HepG2 (cell line): ENCODE measurements at regions not wholly inside any gene's neighbourhood (a gene's known extent, or its start where the extent isn't known, plus 50 kb on each side); places are given as distances from the start of the nearest gene placed in this dataset.

Source experiments
- ATAC-seq: fragments of 200-7000 bp; cut with Tn5 transposase; 3 replicates; pipeline ENCODE4 v1.9.1; 2020; ENCODE audit warnings: mild to moderate bottlenecking, moderate library complexity
- BruUV-seq: library from RNA; stranded (reverse); fragments of 400-500 nt; replicated peaks from 2 replicates; lab custom pipeline; 2021; lab: Mats Ljungman, UMichigan
- CTCF ChIA-PET: fragments of 300-600 bp; formaldehyde crosslinking; extraction: SDS; loops from one replicate; lab custom pipeline; 2021; ENCODE audit warnings: low total read pairs, inconsistent platforms, low intra/inter-chr PET ratio; lab: Yijun Ruan, JAX
- POLR2A ChIA-PET: fragments of 350-600 bp; sonication (Branson Sonifier 250); formaldehyde crosslinking; loops from one replicate; lab custom pipeline; 2020; ENCODE audit warnings: antibody characterized with exemption, inconsistent platforms; lab: Yijun Ruan, JAX
- DNase-seq: peaks from one replicate; pipeline ENCODE4 v3.0.0-alpha.2; 2015; ENCODE audit warnings: low spot score
- FAIRE-seq: peaks from 3 replicates; lab custom pipeline; 2011; peaks lifted over from hg19 to GRCh38; lab: Jason Lieb, UNC
- H2AFZ ChIP-seq: one replicate; pipeline ENCODE4 v1.6.1; 2011; ENCODE audit warnings: low read length, inconsistent platforms
- H3K27ac ChIP-seq: fragments of 300-600 bp; 3 replicates; pipeline ENCODE4 v1.8.0; 2011; ENCODE audit warnings: mixed run types, mild to moderate bottlenecking, mixed read lengths, low read length, inconsistent platforms; ENCODE audit not compliant: insufficient read depth; ENCODE audit errors: extremely low read length
- H3K27me3 ChIP-seq, 2 experiments: fragments of 200-600 bp in 1 of 2; 2 replicates in 1 of 2; 3 replicates in 1 of 2; pipeline versions ENCODE4 v1.6.0 to v1.8.0; 2011; ENCODE audit warnings: low read length in 2 of 2, mild to moderate bottlenecking in 2 of 2, moderate library complexity in 2 of 2, inconsistent platforms in 1 of 2; ENCODE audit not compliant: insufficient read depth in 2 of 2, control insufficient read depth in 1 of 2
- H3K36me3 ChIP-seq, 2 experiments: fragments of 200-600 bp in 1 of 2; replicated peaks in 1 of 2; 2 replicates in 1 of 2; 3 replicates in 1 of 2; pipeline versions ENCODE4 v1.5.1 to v1.8.0; 2011; ENCODE audit warnings: low read length in 2 of 2, inconsistent platforms in 1 of 2; ENCODE audit not compliant: insufficient read depth in 2 of 2, control insufficient read depth in 1 of 2
- H3K4me1 ChIP-seq: 2 replicates; pipeline ENCODE4 v1.5.1; 2012; ENCODE audit warnings: low read length, inconsistent platforms; ENCODE audit not compliant: insufficient read depth
- H3K4me2 ChIP-seq: 2 replicates; pipeline ENCODE4 v1.6.0; 2011; ENCODE audit warnings: low read depth, low read length, inconsistent platforms
- H3K4me3 ChIP-seq, 3 experiments: fragments of 200-600 bp in 1 of 3; sonication (generic), shearing (Covaris generic) in 1 of 3; replicated peaks in 1 of 3; 2 replicates each; pipeline ENCODE4 v1.5.1; 2011 to 2016; ENCODE audit warnings: low read length in 3 of 3, inconsistent platforms in 2 of 3, low read depth in 2 of 3, mild to moderate bottlenecking in 2 of 3, control low read depth in 1 of 3, mixed read lengths in 1 of 3; ENCODE audit not compliant: insufficient read depth in 1 of 3
- H3K79me2 ChIP-seq: one replicate; pipeline ENCODE4 v1.6.1; 2011; ENCODE audit warnings: low read length, inconsistent platforms; ENCODE audit not compliant: insufficient read depth
- H3K9ac ChIP-seq: 2 replicates; pipeline ENCODE4 v1.6.0; 2011; ENCODE audit warnings: mild to moderate bottlenecking, low read depth, low read length, inconsistent platforms; ENCODE audit not compliant: insufficient read depth
- H3K9me3 ChIP-seq: 2 replicates; pipeline ENCODE4 v1.5.1; 2012; ENCODE audit warnings: mild to moderate bottlenecking, low read length
- H4K20me1 ChIP-seq: 2 replicates; pipeline ENCODE4 v1.6.0; 2011; ENCODE audit warnings: inconsistent platforms, mild to moderate bottlenecking, low read length, moderate library complexity; ENCODE audit not compliant: insufficient read depth
- ARNT2 ChIP-seq: sonication (generic); formaldehyde crosslinking; IDR thresholded peaks from 2 replicates; pipeline ENCODE4 v1.8.0; 2022; ENCODE audit warnings: mild to moderate bottlenecking, low read depth, missing genetic modification reagents, moderate library complexity
- BRCA1 ChIP-seq: sonication (generic); formaldehyde crosslinking; IDR thresholded peaks from 2 replicates; pipeline ENCODE4 v1.4.0; 2020; ENCODE audit warnings: missing genetic modification reagents
- CREB1 ChIP-seq, 2 experiments: fragments of 450-650 bp in 1 of 2; IDR thresholded peaks; 2 replicates each; pipeline ENCODE4 v1.6.1; 2016 to 2017; ENCODE audit warnings: control low read depth in 1 of 2, mild to moderate bottlenecking in 1 of 2, missing compliant biosample characterization in 1 of 2, missing genetic modification characterization in 1 of 2
- EEA1 ChIP-seq: sonication (generic); formaldehyde crosslinking; IDR thresholded peaks from 2 replicates; pipeline ENCODE4 v1.5.1; 2020; ENCODE audit warnings: mild to moderate bottlenecking, missing genetic modification reagents, borderline replicate concordance
- GRHL1 ChIP-seq: sonication (generic); formaldehyde crosslinking; conservative IDR thresholded peaks from 2 replicates; pipeline ENCODE4 v1.8.0; 2022; ENCODE audit warnings: missing genetic modification reagents
- GTF3A ChIP-seq: sonication (generic); formaldehyde crosslinking; conservative IDR thresholded peaks from 2 replicates; pipeline ENCODE4 v1.4.0; 2020; ENCODE audit warnings: mild to moderate bottlenecking, missing genetic modification reagents
- HNRNPK ChIP-seq: fragments of 200-400 bp; formaldehyde crosslinking; IDR thresholded peaks from 2 replicates; pipeline ENCODE4 v1.6.1; 2018; ENCODE audit warnings: low read length, low read depth, moderate library complexity, mild to moderate bottlenecking; ENCODE audit not compliant: poor library complexity, severe bottlenecking
- SNAPC4 ChIP-seq: sonication (generic); formaldehyde crosslinking; IDR thresholded peaks from 2 replicates; pipeline ENCODE4 v1.4.0; 2020; ENCODE audit warnings: mild to moderate bottlenecking, missing genetic modification reagents
- SRF ChIP-seq: IDR thresholded peaks from 2 replicates; pipeline ENCODE4 v1.6.1; 2011; ENCODE audit warnings: mild to moderate bottlenecking, low read depth, low read length, moderate library complexity
- WGBS: methylation state at CpG from one replicate; pipeline ENCODE4 v1.1.6; 2017; ENCODE audit warnings: low lambda C conversion rate; 5-methylcytosine and 5-hydroxymethylcytosine counted together
- in situ Hi-C: cut with HindIII; loops from 2 replicates; pipeline ENCODE4 v1.10.0; 2017; ENCODE audit warnings: low pct_unique_long_range_greater_than_20kb; ENCODE audit not compliant: extremely low pct_ligation_motif_present
- intact Hi-C: fragments of 100-400 bp; cut with micrococcal nuclease; formaldehyde crosslinking; loops from one replicate; pipeline ENCODE4 v1.10.0; 2022; ENCODE audit not compliant: unreplicated experiment

- TF ChIP-seq SNAPC4 (CRISPR knock-in tag) (no peak), GTF3A (no peak), HNRNPK (peak; percentile 14)
Observed at GRCh38 chr1:5743435-5744095, 248.7 kb downstream of the NPHP4 start (continued).

GRCh38 chr1:5742801-5743200 lies 249.4 kb downstream of the NPHP4 start:
- CTCF ChIA-PET, result no interaction called here
- Histone ChIP-seq H3K4me1 (peaks cover 8% of the 10 kb centered on the region; the same call in 1 of the 2 replicates), H3K27ac (no peak overlapping the region), H3K27me3 (peaks cover 3 to 34% of the 10 kb centered on the region in 2 experiments; a peak in 4 of 5 replicates), H3K4me3 (no peak overlapping the region), H3K36me3 (no peaks in the 10 kb centered on the region), H3K4me2 (no peak overlapping the region)
- intact Hi-C loops, result loop anchor here (10.0 kb wide), 1 partner anchor 232 kb away; no protein-coding TSS in a partner anchor
- no TSS peak for BruUV-seq
- ATAC-seq, result no peak
- TF ChIP-seq CREB1 (IDR thresholded peaks at IDR 0.05) (peak; percentile 92), CREB1 (CRISPR knock-in tag; IDR thresholded peaks at IDR 0.05) (no peak), GRHL1 (CRISPR knock-in tag) (no peak), EEA1 (CRISPR knock-in tag) (no peak), SRF (no peak), BRCA1 (CRISPR knock-in tag) (no peak), ARNT2 (no peak)
- TF ChIP-seq, all 625 proteins: peak for 1
- Histone ChIP-seq H2AFZ (no peak overlapping the region), H4K20me1 (peaks cover 7% of the 10 kb centered on the region; the same call in 1 of the 2 replicates), H3K79me2 (no peaks in the 10 kb centered on the region), H3K9ac (no peak overlapping the region), H3K9me3 (no peaks in the 10 kb centered on the region)
- no peak for FAIRE-seq
- 10% methylated on average over 5 of the region's 14 CpGs for WGBS
- DNase-seq, result no peak
- in situ Hi-C loops, result loop anchor here (10.0 kb wide), 1 partner anchor 232 kb away; no protein-coding TSS in a partner anchor
- POLR2A ChIA-PET, result no interaction called here
